GM23248 (cell line): ENCODE measurements at regions not wholly inside any gene's neighbourhood (a gene's known extent, or its start where the extent isn't known, plus 50 kb on each side); places are given as distances from the start of the nearest gene placed in this dataset.

Experiments
- DNase-seq: peaks from one replicate; pipeline ENCODE4 v3.0.0-alpha.2; 2015
- H2AFZ ChIP-seq: fragments of 200-600 bp; sonication (generic); 2 replicates; pipeline ENCODE4 v1.6.1; 2016; ENCODE audit warnings: antibody characterized with exemption
- H3F3A ChIP-seq: fragments of 200-600 bp; sonication (generic); 2 replicates; pipeline ENCODE4 v1.6.1; 2016; ENCODE audit warnings: mild to moderate bottlenecking, antibody characterized with exemption, mixed run types; ENCODE audit not compliant: insufficient read depth
- H3K27ac ChIP-seq: fragments of 200-600 bp; sonication (generic); 2 replicates; pipeline ENCODE4 v1.5.1; 2016; ENCODE audit warnings: mild to moderate bottlenecking
- H3K27me3 ChIP-seq: fragments of 200-600 bp; sonication (generic); replicated peaks from 2 replicates; pipeline ENCODE4 v1.6.1; 2016; ENCODE audit warnings: mild to moderate bottlenecking; ENCODE audit not compliant: insufficient read depth
- H3K36me3 ChIP-seq: fragments of 200-600 bp; sonication (generic); 2 replicates; pipeline ENCODE4 v1.6.1; 2016; ENCODE audit warnings: low read depth, mild to moderate bottlenecking
- H3K4me1 ChIP-seq: fragments of 200-600 bp; sonication (generic); 2 replicates; pipeline ENCODE4 v1.6.1; 2016; ENCODE audit warnings: mild to moderate bottlenecking; ENCODE audit not compliant: insufficient read depth
- H3K4me2 ChIP-seq: fragments of 200-600 bp; sonication (generic); one replicate; pipeline ENCODE4 v1.6.1; 2016; ENCODE audit warnings: mild to moderate bottlenecking; ENCODE audit not compliant: unreplicated experiment
- H3K4me3 ChIP-seq: fragments of 200-600 bp; sonication (generic); 2 replicates; pipeline ENCODE4 v1.5.1; 2016; ENCODE audit warnings: mild to moderate bottlenecking
- H3K79me2 ChIP-seq: fragments of 200-600 bp; sonication (generic); 2 replicates; pipeline ENCODE4 v1.6.1; 2016; ENCODE audit warnings: mild to moderate bottlenecking; ENCODE audit not compliant: insufficient read depth
- H3K9ac ChIP-seq: fragments of 200-600 bp; sonication (generic); 2 replicates; pipeline ENCODE4 v1.6.1; 2016; ENCODE audit warnings: mild to moderate bottlenecking
- H3K9me2 ChIP-seq: fragments of 200-600 bp; sonication (generic); 2 replicates; pipeline ENCODE4 v1.6.1; 2016; ENCODE audit warnings: mixed run types, mild to moderate bottlenecking, moderate library complexity; ENCODE audit not compliant: insufficient read depth
- H3K9me3 ChIP-seq: fragments of 200-600 bp; sonication (generic); one replicate; pipeline ENCODE4 v1.6.1; 2017; ENCODE audit warnings: low read depth
- H4K20me1 ChIP-seq: fragments of 200-600 bp; sonication (generic); 2 replicates; pipeline ENCODE4 v1.6.0; 2016; ENCODE audit not compliant: insufficient read depth
- EZH2 ChIP-seq: fragments of 200-600 bp; sonication (generic); IDR thresholded peaks from 2 replicates; pipeline ENCODE4 v1.6.1; 2018; ENCODE audit warnings: antibody characterized with exemption, mild to moderate bottlenecking; ENCODE audit not compliant: insufficient read depth, poor library complexity, severe bottlenecking
- EZH2phosphoT487 ChIP-seq: fragments of 200-600 bp; sonication (generic); IDR thresholded peaks from 2 replicates; pipeline ENCODE4 v1.6.1; 2018; ENCODE audit warnings: antibody characterized with exemption, moderate library complexity, mild to moderate bottlenecking, low read depth; ENCODE audit not compliant: insufficient read depth
- WGBS, 2 experiments: methylation state at CpG; one replicate each; pipeline ENCODE4 v1.1.6; 2015 to 2017; ENCODE audit warnings: low lambda C conversion rate in 2 of 2, low coverage in 1 of 2; ENCODE audit errors: missing lambda C conversion rate in 2 of 2; 5-methylcytosine and 5-hydroxymethylcytosine counted together
- in situ Hi-C: fragments of 300-500 bp; cut with MboI; formaldehyde crosslinking; loops from 2 replicates; pipeline ENCODE4 v1.15.0; 2020

- Histone ChIP-seq H4K20me1 (no peaks in the 10 kb centered on the region), H3K4me1 (no peaks in the 10 kb centered on the region; the same call in 1 of the 2 replicates), H3K36me3 (no peaks in the 10 kb centered on the region), H3K4me3 (no peak overlapping the region), H3K4me2 (no peak overlapping the region), H2AFZ (no peak overlapping the region), H3K9me2 (no peaks in the 10 kb centered on the region), H3K9ac (no peak overlapping the region), H3K27ac (no peak overlapping the region), H3F3A (no peaks in the 10 kb centered on the region), H3K9me3 (no peaks in the 10 kb centered on the region), H3K27me3 (no peaks in the 10 kb centered on the region), H3K79me2 (no peaks in the 10 kb centered on the region)
- in situ Hi-C loops, result no loop called here
- DNase-seq, result no peak
- TF ChIP-seq EZH2phosphoT487, result no peak
- TF ChIP-seq EZH2, result no peak
- WGBS, 2 experiments, result 55 to 61% methylated on average over 1 of the region's 1 CpG
Measured at GRCh38 chr5:31033295-31033694, 160.2 kb upstream of the CDH6 start.

- Histone ChIP-seq H3K79me2 (no peaks in the 10 kb centered on the region), H3K27me3 (no peaks in the 10 kb centered on the region), H4K20me1 (no peaks in the 10 kb centered on the region), H3K9me3 (no peaks in the 10 kb centered on the region), H2AFZ (no peak overlapping the region), H3F3A (no peaks in the 10 kb centered on the region), H3K4me1 (no peaks in the 10 kb centered on the region), H3K4me2 (no peak overlapping the region), H3K27ac (no peak overlapping the region), H3K4me3 (no peak overlapping the region), H3K36me3 (no peaks in the 10 kb centered on the region), H3K9me2 (no peaks in the 10 kb centered on the region), H3K9ac (no peak overlapping the region)
- TF ChIP-seq EZH2, result no peak
- TF ChIP-seq EZH2phosphoT487, result no peak
- DNase-seq, result no peak
- in situ Hi-C loops, result no loop called here
- WGBS, 2 experiments, result 81 to 84% methylated on average over 8 of the region's 8 CpGs
Measured at GRCh38 chr5:31029925-31030324, 163.6 kb upstream of the CDH6 start.

GRCh38 chr5:31027721-31028120, 165.8 kb upstream of the CDH6 start:
- no peak overlapping the region for H3K27ac ChIP-seq
- peaks cover 7% of the 10 kb centered on the region; the same call in 1 of the 2 replicates for H3F3A ChIP-seq
- H3K4me1 ChIP-seq, result peaks cover 9% of the 10 kb centered on the region; the same call in 1 of the 2 replicates
- H3K27me3 ChIP-seq, result no peaks in the 10 kb centered on the region
- H3K4me2 ChIP-seq, result no peak overlapping the region
- no peaks in the 10 kb centered on the region for H3K9me2 ChIP-seq
- no peak for TF ChIP-seq EZH2phosphoT487
- no peak for TF ChIP-seq EZH2
- in situ Hi-C loops, result no loop called here
- no peaks in the 10 kb centered on the region for H3K9me3 ChIP-seq
- no peaks in the 10 kb centered on the region for H3K79me2 ChIP-seq
- no peak overlapping the region for H3K4me3 ChIP-seq
- H3K9ac ChIP-seq, result no peak overlapping the region
- H3K36me3 ChIP-seq, result no peaks in the 10 kb centered on the region
- no peak for DNase-seq
- H4K20me1 ChIP-seq, result no peaks in the 10 kb centered on the region
- no peak overlapping the region for H2AFZ ChIP-seq

- Histone ChIP-seq H3K4me3 (no peak overlapping the region), H3K79me2 (no peaks in the 10 kb centered on the region), H3K4me2 (peak overlapping the region; percentile 39), H3K27ac (no peak overlapping the region), H3K27me3 (no peaks in the 10 kb centered on the region), H3K9me3 (no peaks in the 10 kb centered on the region), H4K20me1 (no peaks in the 10 kb centered on the region), H3K9ac (no peak overlapping the region), H3K9me2 (no peaks in the 10 kb centered on the region), H3F3A (peaks cover 7% of the 10 kb centered on the region; the same call in 1 of the 2 replicates), H2AFZ (no peak overlapping the region), H3K4me1 (peaks cover 12% of the 10 kb centered on the region; the same call in 1 of the 2 replicates), H3K36me3 (no peaks in the 10 kb centered on the region)
- DNase-seq, result peak; percentile 32
- 4% methylated on average over 3 of the region's 3 CpGs for WGBS, 2 experiments
- in situ Hi-C loops, result no loop called here
- TF ChIP-seq EZH2, result no peak
- TF ChIP-seq EZH2phosphoT487, result no peak
Measured at GRCh38 chr5:31023105-31023504, 170.4 kb upstream of the CDH6 start.

- TF ChIP-seq EZH2 (no peak), EZH2phosphoT487 (no peak)
- peak; percentile 60 for DNase-seq
- no peaks in the 10 kb centered on the region for H3K79me2 ChIP-seq
- H3K9me2 ChIP-seq, result no peaks in the 10 kb centered on the region
- H2AFZ ChIP-seq, result no peak overlapping the region
- H3K27me3 ChIP-seq, result no peaks in the 10 kb centered on the region
- H4K20me1 ChIP-seq, result no peaks in the 10 kb centered on the region
- no peaks in the 10 kb centered on the region for H3K9me3 ChIP-seq
- H3F3A ChIP-seq, result peaks cover 7% of the 10 kb centered on the region; the same call in 1 of the 2 replicates
- no peaks in the 10 kb centered on the region for H3K36me3 ChIP-seq
- in situ Hi-C loops, result no loop called here
- no peak overlapping the region for H3K4me2 ChIP-seq
- no peak overlapping the region for H3K4me3 ChIP-seq
- peaks cover 12% of the 10 kb centered on the region; the same call in 1 of the 2 replicates for H3K4me1 ChIP-seq
- H3K9ac ChIP-seq, result no peak overlapping the region
- no peak overlapping the region for H3K27ac ChIP-seq
- 9 to 16% methylated on average over 2 of the region's 2 CpGs for WGBS, 2 experiments
Measured at GRCh38 chr5:31021181-31021624, 172.3 kb upstream of the CDH6 start.
